SK-N-SH treated with all-trans-retinoic acid at 6 μM for 48 hours (cell line): ENCODE measurements at regions not wholly inside any gene's neighbourhood (a gene's known extent, or its start where the extent isn't known, plus 50 kb on each side); places are given as distances from the start of the nearest gene placed in this dataset.

Experiments used
- ARNTL ChIP-seq: fragments of 450-650 bp; formaldehyde crosslinking; IDR thresholded peaks from 2 replicates; pipeline ENCODE4 v1.5.0; 2020; ENCODE audit warnings: low read depth, mild to moderate bottlenecking, moderate library complexity, borderline replicate concordance
- BACH2 ChIP-seq: fragments of 250-450 bp; sonication (Bioruptor Pico); IDR thresholded peaks from 2 replicates; pipeline ENCODE4 v1.9.0; 2021; ENCODE audit warnings: mild to moderate bottlenecking, borderline replicate concordance
- CREB5 ChIP-seq: fragments of 250-450 bp; sonication (Bioruptor Pico); IDR thresholded peaks from 2 replicates; pipeline ENCODE4 v1.5.1; 2020; ENCODE audit warnings: low read depth, mild to moderate bottlenecking, moderate library complexity
- CSDC2 ChIP-seq: fragments of 250-450 bp; sonication (Bioruptor Pico); IDR thresholded peaks from 2 replicates; pipeline ENCODE4 v1.5.0; 2020; ENCODE audit warnings: mild to moderate bottlenecking, moderate library complexity
- ESRRG ChIP-seq: fragments of 250-450 bp; sonication (Bioruptor Pico); IDR thresholded peaks from 2 replicates; pipeline ENCODE4 v1.6.1; 2021; ENCODE audit warnings: mild to moderate bottlenecking
- ISL1 ChIP-seq: fragments of 250-450 bp; sonication (Bioruptor Pico); IDR thresholded peaks from 2 replicates; pipeline ENCODE4 v2.1.2; 2022; ENCODE audit warnings: mild to moderate bottlenecking, moderate library complexity
- PATZ1 ChIP-seq: fragments of 250-450 bp; sonication (Bioruptor Pico); IDR thresholded peaks from 2 replicates; pipeline ENCODE4 v1.8.0; 2020; ENCODE audit warnings: mild to moderate bottlenecking, moderate library complexity, borderline replicate concordance
- RARB ChIP-seq: fragments of 250-450 bp; sonication (Bioruptor Pico); IDR thresholded peaks from 2 replicates; pipeline ENCODE4 v1.8.0; 2021; ENCODE audit warnings: mild to moderate bottlenecking, moderate library complexity
- TCF4 ChIP-seq: fragments of 250-450 bp; sonication (Bioruptor Pico); IDR thresholded peaks from 2 replicates; pipeline ENCODE4 v1.8.0; 2021; ENCODE audit warnings: mild to moderate bottlenecking, moderate library complexity, borderline replicate concordance
- ZC3H10 ChIP-seq: fragments of 250-450 bp; sonication (Bioruptor Pico); IDR thresholded peaks from 2 replicates; pipeline ENCODE4 v1.5.1; 2021; ENCODE audit warnings: mild to moderate bottlenecking, moderate library complexity
- ZFP3 ChIP-seq: fragments of 250-450 bp; sonication (Bioruptor Pico); IDR thresholded peaks from 2 replicates; pipeline ENCODE4 v1.5.0; 2020; ENCODE audit warnings: mild to moderate bottlenecking, moderate library complexity
- ZFP30 ChIP-seq: fragments of 450-650 bp; formaldehyde crosslinking; IDR thresholded peaks from 2 replicates; pipeline ENCODE4 v1.5.0; 2022; ENCODE audit warnings: mild to moderate bottlenecking, moderate library complexity
- ZNF565 ChIP-seq: fragments of 450-650 bp; formaldehyde crosslinking; conservative IDR thresholded peaks from 2 replicates; pipeline ENCODE4 v1.5.0; 2020; ENCODE audit warnings: low read depth, mild to moderate bottlenecking, moderate library complexity
- ZNF70 ChIP-seq: fragments of 450-650 bp; formaldehyde crosslinking; IDR thresholded peaks from 2 replicates; pipeline ENCODE4 v1.5.0; 2020; ENCODE audit warnings: mild to moderate bottlenecking, moderate library complexity

GRCh38 chr18:54043484-54044251, 180.8 kb downstream of the MBD2 start:
- TF ChIP-seq CREB5 (CRISPR knock-in tag) (no peak), ZFP30 (CRISPR knock-in tag) (no peak), ZFP3 (CRISPR knock-in tag) (no peak), RARB (CRISPR knock-in tag) (no peak), ZC3H10 (no peak), ZNF565 (CRISPR knock-in tag) (no peak), BACH2 (CRISPR knock-in tag) (no peak), CSDC2 (no peak), TCF4 (no peak), PATZ1 (CRISPR knock-in tag) (no peak), ARNTL (CRISPR knock-in tag) (no peak), ESRRG (CRISPR knock-in tag) (no peak), ZNF70 (CRISPR knock-in tag) (no peak), ISL1 (CRISPR knock-in tag) (no peak)
